HepG2 (cell line): ENCODE measurements at regions not wholly inside any gene's neighbourhood (a gene's known extent, or its start where the extent isn't known, plus 50 kb on each side); places are given as distances from the start of the nearest gene placed in this dataset.

ENCODE experiments used
- ATAC-seq: fragments of 200-7000 bp; cut with Tn5 transposase; 3 replicates; pipeline ENCODE4 v1.9.1; 2020; ENCODE audit warnings: mild to moderate bottlenecking, moderate library complexity
- BruUV-seq: library from RNA; stranded (reverse); fragments of 400-500 nt; replicated peaks from 2 replicates; lab custom pipeline; 2021; lab: Mats Ljungman, UMichigan
- CTCF ChIA-PET: fragments of 300-600 bp; formaldehyde crosslinking; extraction: SDS; loops from one replicate; lab custom pipeline; 2021; ENCODE audit warnings: low total read pairs, inconsistent platforms, low intra/inter-chr PET ratio; lab: Yijun Ruan, JAX
- POLR2A ChIA-PET: fragments of 350-600 bp; sonication (Branson Sonifier 250); formaldehyde crosslinking; loops from one replicate; lab custom pipeline; 2020; ENCODE audit warnings: antibody characterized with exemption, inconsistent platforms; lab: Yijun Ruan, JAX
- DNase-seq: peaks from one replicate; pipeline ENCODE4 v3.0.0-alpha.2; 2015; ENCODE audit warnings: low spot score
- FAIRE-seq: peaks from 3 replicates; lab custom pipeline; 2011; peaks lifted over from hg19 to GRCh38; lab: Jason Lieb, UNC
- H2AFZ ChIP-seq: one replicate; pipeline ENCODE4 v1.6.1; 2011; ENCODE audit warnings: low read length, inconsistent platforms
- H3K27ac ChIP-seq: fragments of 300-600 bp; 3 replicates; pipeline ENCODE4 v1.8.0; 2011; ENCODE audit warnings: mixed run types, mild to moderate bottlenecking, mixed read lengths, low read length, inconsistent platforms; ENCODE audit not compliant: insufficient read depth; ENCODE audit errors: extremely low read length
- H3K27me3 ChIP-seq, 2 experiments: fragments of 200-600 bp in 1 of 2; 2 replicates in 1 of 2; 3 replicates in 1 of 2; pipeline versions ENCODE4 v1.6.0 to v1.8.0; 2011; ENCODE audit warnings: low read length in 2 of 2, mild to moderate bottlenecking in 2 of 2, moderate library complexity in 2 of 2, inconsistent platforms in 1 of 2; ENCODE audit not compliant: insufficient read depth in 2 of 2, control insufficient read depth in 1 of 2
- H3K36me3 ChIP-seq, 2 experiments: fragments of 200-600 bp in 1 of 2; replicated peaks in 1 of 2; 2 replicates in 1 of 2; 3 replicates in 1 of 2; pipeline versions ENCODE4 v1.5.1 to v1.8.0; 2011; ENCODE audit warnings: low read length in 2 of 2, inconsistent platforms in 1 of 2; ENCODE audit not compliant: insufficient read depth in 2 of 2, control insufficient read depth in 1 of 2
- H3K4me1 ChIP-seq: 2 replicates; pipeline ENCODE4 v1.5.1; 2012; ENCODE audit warnings: low read length, inconsistent platforms; ENCODE audit not compliant: insufficient read depth
- H3K4me2 ChIP-seq: 2 replicates; pipeline ENCODE4 v1.6.0; 2011; ENCODE audit warnings: low read depth, low read length, inconsistent platforms
- H3K4me3 ChIP-seq, 3 experiments: fragments of 200-600 bp in 1 of 3; sonication (generic), shearing (Covaris generic) in 1 of 3; replicated peaks in 1 of 3; 2 replicates each; pipeline ENCODE4 v1.5.1; 2011 to 2016; ENCODE audit warnings: low read length in 3 of 3, inconsistent platforms in 2 of 3, low read depth in 2 of 3, mild to moderate bottlenecking in 2 of 3, control low read depth in 1 of 3, mixed read lengths in 1 of 3; ENCODE audit not compliant: insufficient read depth in 1 of 3
- H3K79me2 ChIP-seq: one replicate; pipeline ENCODE4 v1.6.1; 2011; ENCODE audit warnings: low read length, inconsistent platforms; ENCODE audit not compliant: insufficient read depth
- H3K9ac ChIP-seq: 2 replicates; pipeline ENCODE4 v1.6.0; 2011; ENCODE audit warnings: mild to moderate bottlenecking, low read depth, low read length, inconsistent platforms; ENCODE audit not compliant: insufficient read depth
- H3K9me3 ChIP-seq: 2 replicates; pipeline ENCODE4 v1.5.1; 2012; ENCODE audit warnings: mild to moderate bottlenecking, low read length
- H4K20me1 ChIP-seq: 2 replicates; pipeline ENCODE4 v1.6.0; 2011; ENCODE audit warnings: inconsistent platforms, mild to moderate bottlenecking, low read length, moderate library complexity; ENCODE audit not compliant: insufficient read depth
- CREM ChIP-seq, 2 experiments: sonication (generic) in 1 of 2; formaldehyde crosslinking in 1 of 2; IDR thresholded peaks; 2 replicates each; pipeline versions ENCODE4 v1.4.0 to v1.6.1; 2016 to 2020; ENCODE audit warnings: antibody characterized with exemption in 1 of 2, mild to moderate bottlenecking in 1 of 2, missing genetic modification reagents in 1 of 2
- FOXP1 ChIP-seq, 2 experiments: fragments of 450-650 bp in 1 of 2; IDR thresholded peaks; 2 replicates each; pipeline ENCODE4 v1.6.1; 2017 to 2018; ENCODE audit warnings: antibody characterized with exemption in 1 of 2
- MAFK ChIP-seq, 2 experiments: IDR thresholded peaks in 1 of 2; conservative IDR thresholded peaks in 1 of 2; 2 replicates each; pipeline ENCODE4 v1.6.1; 2011; ENCODE audit warnings: improper control_type of control experiment in 2 of 2, low read length in 2 of 2
- MBNL3 ChIP-seq: fragments of 250-450 bp; sonication (Bioruptor Pico); conservative IDR thresholded peaks from 2 replicates; pipeline ENCODE4 v1.8.0; 2022; ENCODE audit warnings: mild to moderate bottlenecking, inconsistent platforms
- ZNF432 ChIP-seq: sonication (generic); formaldehyde crosslinking; IDR thresholded peaks from 2 replicates; pipeline ENCODE4 v1.5.0; 2020; ENCODE audit warnings: missing genetic modification reagents, mild to moderate bottlenecking, borderline replicate concordance
- WGBS: methylation state at CpG from one replicate; pipeline ENCODE4 v1.1.6; 2017; ENCODE audit warnings: low lambda C conversion rate; 5-methylcytosine and 5-hydroxymethylcytosine counted together
- in situ Hi-C: cut with HindIII; loops from 2 replicates; pipeline ENCODE4 v1.10.0; 2017; ENCODE audit warnings: low pct_unique_long_range_greater_than_20kb; ENCODE audit not compliant: extremely low pct_ligation_motif_present
- intact Hi-C: fragments of 100-400 bp; cut with micrococcal nuclease; formaldehyde crosslinking; loops from one replicate; pipeline ENCODE4 v1.10.0; 2022; ENCODE audit not compliant: unreplicated experiment

DNA sequence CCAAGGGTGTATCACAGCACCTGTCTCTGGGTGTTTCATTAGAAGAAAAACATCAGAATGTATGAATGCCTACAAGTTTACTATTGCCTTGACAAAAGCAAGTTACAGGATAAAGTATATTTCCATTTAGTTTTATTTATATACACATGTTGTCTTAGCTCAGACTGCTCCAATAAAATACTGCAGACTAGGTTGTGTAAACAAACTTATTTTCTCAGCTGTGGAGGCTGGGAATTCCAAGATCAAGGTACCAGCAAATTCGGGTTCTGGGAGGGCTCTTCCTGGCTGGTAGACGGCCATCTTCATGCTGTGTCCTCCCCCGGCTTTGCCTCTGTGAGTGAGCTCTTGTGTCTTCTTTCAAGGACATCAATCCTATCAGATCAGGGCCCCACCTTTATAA, 77.1 kb upstream of the UNC5B start:
- Histone ChIP-seq H2AFZ (no peak overlapping the region), H3K4me3 (no peak overlapping the region), H3K36me3 (no peaks in the 10 kb centered on the region), H3K9ac (no peak overlapping the region), H4K20me1 (no peaks in the 10 kb centered on the region), H3K27me3 (peaks cover 8 to 46% of the 10 kb centered on the region in 2 experiments; a peak in 4 of 5 replicates), H3K9me3 (no peaks in the 10 kb centered on the region), H3K27ac (no peak overlapping the region), H3K4me2 (no peak overlapping the region), H3K79me2 (no peaks in the 10 kb centered on the region), H3K4me1 (no peaks in the 10 kb centered on the region)
- POLR2A ChIA-PET, result no interaction called here
- FAIRE-seq, result no peak
- intact Hi-C loops (no loop called here), in situ Hi-C loops (no loop called here)
- no TSS peak for BruUV-seq
- TF ChIP-seq MAFK (conservative IDR thresholded peaks at IDR 0.05 in 1 of 2, IDR thresholded peaks at IDR 0.05 in 1 of 2; ENCODE audit: low read length in 2 of 2) (no peak), ZNF432 (CRISPR knock-in tag) (no peak), MBNL3 (CRISPR knock-in tag) (no peak)
- CTCF ChIA-PET, result no interaction called here
- WGBS, result 0% methylated on average over 3 of the region's 3 CpGs
- no peak for ATAC-seq
- no peak for DNase-seq

DNA sequence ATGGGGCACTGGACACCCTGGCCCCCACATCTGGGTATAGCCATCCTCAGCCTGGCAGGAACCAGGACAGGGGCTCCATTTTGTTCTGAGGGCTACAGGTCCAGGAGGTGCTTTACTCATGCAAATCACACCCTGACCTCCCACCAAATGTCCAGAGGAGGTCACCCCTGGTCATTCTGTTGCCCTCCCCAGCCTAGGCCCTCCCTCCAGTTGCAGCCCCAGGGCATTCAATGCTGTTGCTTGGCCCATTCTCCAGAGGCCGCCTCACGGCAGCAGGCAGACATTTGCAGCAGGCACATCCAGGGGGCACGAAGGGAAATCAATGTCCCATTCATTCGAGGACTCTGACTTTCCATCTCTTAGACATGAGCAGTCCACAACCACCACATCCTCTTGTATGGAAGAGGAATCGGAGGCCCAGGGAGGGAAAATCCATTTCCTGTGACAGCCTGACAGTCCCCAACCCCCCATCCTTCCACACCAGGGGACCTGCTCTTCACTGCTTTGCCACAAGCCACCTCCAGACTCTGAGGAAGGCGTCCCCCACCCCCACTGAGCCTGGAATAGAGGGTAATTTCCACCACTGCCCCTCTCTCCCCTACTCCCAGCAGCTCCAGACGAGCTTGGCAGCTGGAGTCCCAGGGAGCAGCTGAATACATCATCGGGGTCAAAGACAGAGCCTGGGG, 76.2 kb upstream of the UNC5B start:
- Histone ChIP-seq H3K27me3 (peaks cover 8 to 42% of the 10 kb centered on the region in 2 experiments; a peak in 4 of 5 replicates), H3K9me3 (no peaks in the 10 kb centered on the region), H3K4me2 (no peak overlapping the region), H3K9ac (no peak overlapping the region), H2AFZ (no peak overlapping the region), H4K20me1 (no peaks in the 10 kb centered on the region), H3K4me3 (no peak overlapping the region), H3K36me3 (no peaks in the 10 kb centered on the region), H3K79me2 (no peaks in the 10 kb centered on the region), H3K27ac (no peak overlapping the region), H3K4me1 (no peaks in the 10 kb centered on the region)
- 4% methylated on average over 4 of the region's 8 CpGs for WGBS
- CTCF ChIA-PET, result no interaction called here
- ATAC-seq (no peak), FAIRE-seq (no peak), DNase-seq (no peak)
- no TSS peak for BruUV-seq
- in situ Hi-C loops (no loop called here), intact Hi-C loops (no loop called here)
- POLR2A ChIA-PET, result no interaction called here
- no peak for TF ChIP-seq CREM (IDR thresholded peaks at IDR 0.05)
- no peak for TF ChIP-seq CREM (CRISPR knock-in tag; IDR thresholded peaks at IDR 0.05)
- TF ChIP-seq FOXP1 (IDR thresholded peaks at IDR 0.05), result no peak
- TF ChIP-seq FOXP1 (CRISPR knock-in tag; IDR thresholded peaks at IDR 0.05), result no peak
